T-helper 2 cell treated with Interferon-gamma antibody and Interleukin-4, amounts not matched to agents 100 ng/mL and 5 ng/mL, for 36 hours (primary cell): ENCODE measurements at regions not wholly inside any gene's neighbourhood (a gene's known extent, or its start where the extent isn't known, plus 50 kb on each side); places are given as distances from the start of the nearest gene placed in this dataset.

Experiments used
- intact Hi-C: fragments of 100-400 bp; cut with micrococcal nuclease; formaldehyde crosslinking; loops from one replicate; pipeline ENCODE4 v1.15.1; 2023

GRCh38 chr3:180335050-180335449, 266.9 kb upstream of the TTC14 start:
- intact Hi-C loops, result no loop called here

GRCh38 chr3:180340395-180340794, 261.6 kb upstream of the TTC14 start:
- intact Hi-C loops, result no loop called here

- intact Hi-C loops, result no loop called here
These were observed 260.4 kb upstream of the TTC14 start for GRCh38 chr3:180341516-180341915.

GRCh38 chr3:180351601-180352000, 250.4 kb upstream of the TTC14 start:
- intact Hi-C loops, result no loop called here

GRCh38 chr3:180352261-180352660, 249.7 kb upstream of the TTC14 start:
- intact Hi-C loops, result no loop called here

GRCh38 chr3:180354214-180354613, 247.7 kb upstream of the TTC14 start:
- intact Hi-C loops, result no loop called here

- intact Hi-C loops, result no loop called here
These were observed 243.8 kb upstream of the TTC14 start for GRCh38 chr3:180358179-180358578.

- intact Hi-C loops, result no loop called here
These were observed 242.7 kb upstream of the TTC14 start for GRCh38 chr3:180359061-180359952.

- intact Hi-C loops, result no loop called here
These were observed 242.0 kb upstream of the TTC14 start for GRCh38 chr3:180359953-180360279.

GRCh38 chr3:180362081-180362480, 239.9 kb upstream of the TTC14 start:
- intact Hi-C loops, result no loop called here

- intact Hi-C loops, result no loop called here
These were observed 226.1 kb upstream of the TTC14 start for GRCh38 chr3:180375831-180376230.

- intact Hi-C loops, result no loop called here
These were observed 223.5 kb upstream of the TTC14 start for GRCh38 chr3:180378496-180378895.

- intact Hi-C loops, result no loop called here
These were observed 219.3 kb upstream of the TTC14 start for GRCh38 chr3:180382638-180383180.

GRCh38 chr3:180383332-180384020, 218.5 kb upstream of the TTC14 start:
- intact Hi-C loops, result no loop called here

- intact Hi-C loops, result no loop called here
These were observed 211.7 kb upstream of the TTC14 start for GRCh38 chr3:180390313-180390712.

GRCh38 chr3:180391001-180391400, 211.0 kb upstream of the TTC14 start:
- intact Hi-C loops, result no loop called here

- intact Hi-C loops, result no loop called here
These were observed 200.7 kb upstream of the TTC14 start for GRCh38 chr3:180401226-180401625.

- intact Hi-C loops, result no loop called here
These were observed 199.4 kb upstream of the TTC14 start for GRCh38 chr3:180402471-180403073.

GRCh38 chr3:180403156-180403555, 198.8 kb upstream of the TTC14 start:
- intact Hi-C loops, result no loop called here

- intact Hi-C loops, result no loop called here
These were observed 193.3 kb upstream of the TTC14 start for GRCh38 chr3:180408654-180409053.

- intact Hi-C loops, result no loop called here
These were observed 192.8 kb upstream of the TTC14 start for GRCh38 chr3:180409170-180409569.

- intact Hi-C loops, result no loop called here
These were observed 192.1 kb upstream of the TTC14 start for GRCh38 chr3:180409883-180410282.
